ENCODE measurements at regions not wholly inside any gene's neighbourhood (a gene's known extent, or its start where the extent isn't known, plus 50 kb on each side); places are given as distances from the start of the nearest gene placed in this dataset.
"Not testable (repeated sequence)": the region's sequence is repeated elsewhere in the genome, so short reads cannot be mapped to it uniquely, and the experiment has no call there.

GRCh38 chr7:91750091-91750490, 130.4 kb downstream of the MTERF1 start:
- no peak for DNase-seq (ENCODE audit: low read depth)
- TF ChIP-seq CTCF (IDR thresholded peaks at IDR 0.05; ENCODE audit: low read depth, low read length, missing control alignments), result no peak

GRCh38 chr7:91752102-91752501, 128.4 kb downstream of the MTERF1 start:
- no peak for TF ChIP-seq CTCF (IDR thresholded peaks at IDR 0.05; ENCODE audit: low read depth, low read length, missing control alignments)
- no peak overlapping the region for H3K4me3 ChIP-seq (ENCODE audit: low read depth, low read length)
- no peak for DNase-seq (ENCODE audit: low read depth)

More at GRCh38 chr7:91750091-91750490, 130.4 kb downstream of the MTERF1 start:
- no peak overlapping the region for H3K4me3 ChIP-seq (ENCODE audit: low read depth, low read length)

GRCh38 chr7:91754280-91754679, 126.2 kb downstream of the MTERF1 start:
- H3K4me3 ChIP-seq (ENCODE audit: low read depth, low read length); DNase-seq (ENCODE audit: low read depth): not testable (repeated sequence)

DNA sequence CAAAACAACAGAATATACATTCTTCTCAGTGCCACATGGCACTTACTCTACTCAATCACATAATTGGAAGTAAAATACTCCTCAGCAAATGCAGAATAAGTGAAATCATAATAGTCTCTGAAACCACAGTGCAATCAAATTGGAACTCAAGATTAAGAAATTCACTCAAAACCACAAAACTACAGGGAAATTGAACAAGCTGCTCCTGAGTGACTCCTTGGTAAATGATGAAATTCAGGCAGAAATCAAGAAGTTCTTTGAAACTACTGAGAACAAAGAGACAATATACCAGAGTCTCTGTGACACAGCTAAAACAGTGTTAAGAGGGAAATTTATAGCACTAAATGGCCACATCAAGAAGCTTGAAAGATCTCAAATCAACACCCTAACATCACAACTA, 125.4 kb downstream of the MTERF1 start:
- H3K4me3 ChIP-seq (ENCODE audit: low read depth, low read length); DNase-seq (ENCODE audit: low read depth): not testable (repeated sequence)

DNA sequence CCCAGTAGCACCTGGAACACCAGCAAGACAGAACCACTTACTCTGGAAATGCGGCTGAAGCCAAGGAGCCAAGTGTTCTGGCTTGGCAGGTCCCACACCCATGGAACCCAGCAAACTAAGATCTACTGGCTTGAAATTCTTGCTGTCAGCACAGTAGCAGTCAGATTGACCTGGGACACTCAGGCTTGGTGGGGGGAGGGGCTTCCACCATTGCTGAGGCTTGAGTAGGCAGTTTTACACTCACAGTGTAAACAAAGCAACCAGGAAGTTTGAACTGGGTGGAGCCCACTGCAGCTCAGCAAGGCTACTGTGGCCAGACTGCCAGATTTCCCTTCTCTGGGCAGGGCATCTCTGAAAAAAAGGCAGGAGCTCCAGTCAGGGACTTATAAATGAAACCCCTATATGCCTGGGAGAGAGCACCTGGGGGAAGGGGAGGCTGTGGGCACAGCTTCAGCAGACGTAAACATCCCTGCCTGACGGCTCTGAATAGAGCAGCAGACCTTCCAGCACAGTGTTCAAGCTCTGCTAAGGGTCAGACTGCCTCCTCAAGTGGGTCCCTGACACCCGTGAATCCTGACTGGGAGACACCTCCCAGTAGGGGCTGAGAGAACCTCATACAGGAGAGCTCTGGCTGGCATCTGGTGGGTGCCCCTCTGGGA, 121.2 kb downstream of the MTERF1 start:
- H3K4me3 ChIP-seq (ENCODE audit: low read depth, low read length), result no peak overlapping the region
- TF ChIP-seq CTCF (IDR thresholded peaks at IDR 0.05; ENCODE audit: low read depth, low read length, missing control alignments), result no peak

DNA sequence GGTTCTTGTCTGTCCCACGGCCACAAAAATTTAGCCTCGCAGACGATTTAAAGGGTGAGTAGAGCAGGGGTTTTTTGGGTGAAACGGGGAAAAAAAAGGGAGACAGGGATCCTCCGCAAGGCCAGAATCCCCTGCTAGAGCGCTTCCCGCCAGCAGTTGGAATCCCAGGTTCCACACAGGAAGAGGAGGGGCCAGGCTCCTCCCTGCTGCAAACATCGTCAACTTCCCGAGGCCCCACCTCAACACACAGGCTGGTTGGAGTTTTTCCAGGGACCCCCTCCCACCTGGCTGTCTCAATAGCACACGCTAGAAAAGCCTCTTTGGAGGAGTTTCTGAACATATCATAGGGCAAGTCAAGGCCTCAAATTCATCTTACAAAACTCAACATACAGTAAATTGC, 112.7 kb downstream of the MTERF1 start:
- no peak overlapping the region for H3K4me3 ChIP-seq (ENCODE audit: low read depth, low read length)
- TF ChIP-seq CTCF (IDR thresholded peaks at IDR 0.05; ENCODE audit: low read depth, low read length, missing control alignments), result no peak
- DNase-seq (ENCODE audit: low read depth), result no peak

More for the DNA sequence above, 121.2 kb downstream of the MTERF1 start:
- DNase-seq (ENCODE audit: low read depth), result no peak

DNA sequence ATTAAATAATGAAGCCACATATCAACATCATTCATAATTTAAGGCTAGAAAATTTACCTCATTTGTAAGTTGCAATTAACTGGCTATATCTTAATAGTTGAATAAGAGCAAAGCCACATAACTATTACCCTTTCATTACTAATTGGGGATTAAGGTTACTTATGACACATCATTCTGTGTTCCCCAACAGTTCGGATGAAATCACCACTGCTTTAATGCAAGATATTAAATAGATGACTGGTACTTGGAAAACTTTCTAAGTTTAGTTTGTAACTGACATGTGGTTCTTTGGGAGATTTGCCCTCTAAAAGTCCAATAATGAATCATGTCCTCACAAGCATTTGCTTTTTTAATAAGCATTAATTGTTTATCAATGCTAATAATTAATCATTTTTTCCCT, 109.1 kb downstream of the MTERF1 start:
- no peak for TF ChIP-seq CTCF (IDR thresholded peaks at IDR 0.05; ENCODE audit: low read depth, low read length, missing control alignments)
- no peak overlapping the region for H3K4me3 ChIP-seq (ENCODE audit: low read depth, low read length)

GRCh38 chr7:91771921-91772815, 108.3 kb downstream of the MTERF1 start:
- no peak for DNase-seq (ENCODE audit: low read depth)
- no peak for TF ChIP-seq CTCF (IDR thresholded peaks at IDR 0.05; ENCODE audit: low read depth, low read length, missing control alignments)
- no peak overlapping the region for H3K4me3 ChIP-seq (ENCODE audit: low read depth, low read length)

More for the DNA sequence above, 109.1 kb downstream of the MTERF1 start:
- no peak for DNase-seq (ENCODE audit: low read depth)

Measured in GM12864 (cell line).